WTC11 (cell line): ENCODE measurements at regions not wholly inside any gene's neighbourhood (a gene's known extent, or its start where the extent isn't known, plus 50 kb on each side); places are given as distances from the start of the nearest gene placed in this dataset.

Experiments used
- ATAC-seq: fragments of 200-7000 bp; cut with Tn5 transposase; 2 replicates; pipeline ENCODE4 v1.10.0; 2021; ENCODE audit warnings: mild to moderate bottlenecking, moderate library complexity
- CTCF ChIA-PET: fragments of 300-600 bp; sonication (Branson Sonifier 250); formaldehyde crosslinking; loops from one replicate; lab custom pipeline; 2021; ENCODE audit warnings: antibody characterized with exemption; lab: Charles Lee
- POLR2A ChIA-PET: fragments of 350-600 bp; sonication (Branson Sonifier 250); formaldehyde crosslinking; loops from one replicate; lab custom pipeline; 2021; ENCODE audit warnings: antibody characterized with exemption; lab: Charles Lee
- DNase-seq: peaks from one replicate; pipeline ENCODE4 v3.0.0; 2021; ENCODE audit warnings: low spot score
- H3K27ac Mint-ChIP-seq: 2 replicates; pipeline ENCODE4 v1.8.0; 2021; ENCODE audit warnings: mixed read lengths
- H3K27me3 Mint-ChIP-seq: 2 replicates; pipeline ENCODE4 v1.8.0; 2021; ENCODE audit warnings: low read depth, mild to moderate bottlenecking, moderate library complexity, mixed read lengths
- H3K36me3 Mint-ChIP-seq: 2 replicates; pipeline ENCODE4 v1.8.0; 2021; ENCODE audit warnings: mixed read lengths
- H3K4me1 Mint-ChIP-seq: 2 replicates; pipeline ENCODE4 v1.8.0; 2022; ENCODE audit warnings: mixed read lengths
- H3K4me3 Mint-ChIP-seq: 2 replicates; pipeline ENCODE4 v1.8.0; 2021; ENCODE audit warnings: mild to moderate bottlenecking, moderate library complexity, mixed read lengths
- H3K9me3 Mint-ChIP-seq: 2 replicates; pipeline ENCODE4 v1.8.0; 2021; ENCODE audit warnings: mixed read lengths
- AFF4 ChIP-seq: sonication (generic); formaldehyde crosslinking; IDR thresholded peaks from 2 replicates; pipeline ENCODE4 v1.8.1; 2023; ENCODE audit warnings: mild to moderate bottlenecking, missing genetic modification reagents, borderline replicate concordance
- AR ChIP-seq: fragments of 250-450 bp; sonication (Bioruptor Pico); IDR thresholded peaks from 2 replicates; pipeline ENCODE4 v1.9.0; 2021; ENCODE audit warnings: mild to moderate bottlenecking
- CREB1 ChIP-seq: sonication (generic); formaldehyde crosslinking; IDR thresholded peaks from 2 replicates; pipeline ENCODE4 v1.8.0; 2023; ENCODE audit warnings: mild to moderate bottlenecking, missing genetic modification reagents
- ELF4 ChIP-seq: sonication (generic); formaldehyde crosslinking; IDR thresholded peaks from 2 replicates; pipeline ENCODE4 v1.8.1; 2022; ENCODE audit warnings: low read depth, mild to moderate bottlenecking, moderate library complexity, missing genetic modification reagents
- FOXK1 ChIP-seq: sonication (generic); formaldehyde crosslinking; IDR thresholded peaks from 2 replicates; pipeline ENCODE4 v1.8.0; 2022; ENCODE audit warnings: mild to moderate bottlenecking, moderate library complexity, missing genetic modification reagents
- GABPB1 ChIP-seq: sonication (generic); formaldehyde crosslinking; IDR thresholded peaks from 2 replicates; pipeline ENCODE4 v1.8.1; 2023; ENCODE audit warnings: mild to moderate bottlenecking, missing genetic modification reagents
- HMGA2 ChIP-seq: fragments of 250-450 bp; sonication (Bioruptor Pico); IDR thresholded peaks from 2 replicates; pipeline ENCODE4 v1.4.0; 2021; ENCODE audit warnings: mild to moderate bottlenecking, moderate library complexity
- HMGXB4 ChIP-seq: sonication (generic); formaldehyde crosslinking; IDR thresholded peaks from 2 replicates; pipeline ENCODE4 v1.8.1; 2023; ENCODE audit warnings: mild to moderate bottlenecking, moderate library complexity, missing genetic modification reagents
- JAZF1 ChIP-seq: fragments of 250-450 bp; sonication (Bioruptor Pico); IDR thresholded peaks from 2 replicates; pipeline ENCODE4 v1.9.0; 2021; ENCODE audit warnings: moderate library complexity, mild to moderate bottlenecking, inconsistent platforms
- NFATC4 ChIP-seq: fragments of 250-450 bp; sonication (Bioruptor Pico); IDR thresholded peaks from 2 replicates; pipeline ENCODE4 v1.9.0; 2021; ENCODE audit warnings: mild to moderate bottlenecking
- NR1H2 ChIP-seq: sonication (generic); formaldehyde crosslinking; IDR thresholded peaks from 2 replicates; pipeline ENCODE4 v1.9.0; 2021; ENCODE audit warnings: mild to moderate bottlenecking, moderate library complexity, missing genetic modification reagents
- OVOL2 ChIP-seq: fragments of 250-450 bp; sonication (Bioruptor Pico); IDR thresholded peaks from 2 replicates; pipeline ENCODE4 v1.9.0; 2021; ENCODE audit warnings: mild to moderate bottlenecking, borderline replicate concordance
- ZNF219 ChIP-seq: sonication (generic); formaldehyde crosslinking; IDR thresholded peaks from 2 replicates; pipeline ENCODE4 v1.8.0; 2023; ENCODE audit warnings: missing genetic modification reagents, mild to moderate bottlenecking, borderline replicate concordance
- ZNF232 ChIP-seq: sonication (generic); formaldehyde crosslinking; IDR thresholded peaks from 2 replicates; pipeline ENCODE4 v1.8.0; 2022; ENCODE audit warnings: mild to moderate bottlenecking, missing genetic modification reagents
- ZNF281 ChIP-seq: sonication (generic); formaldehyde crosslinking; IDR thresholded peaks from 2 replicates; pipeline ENCODE4 v1.8.0; 2023; ENCODE audit warnings: mild to moderate bottlenecking, missing genetic modification reagents
- ZNF512 ChIP-seq: sonication (generic); formaldehyde crosslinking; IDR thresholded peaks from 2 replicates; pipeline ENCODE4 v1.8.1; 2022; ENCODE audit warnings: missing genetic modification reagents, borderline replicate concordance
- ZNF532 ChIP-seq: fragments of 250-450 bp; sonication (Bioruptor Pico); IDR thresholded peaks from 2 replicates; pipeline ENCODE4 v1.9.0; 2021; ENCODE audit warnings: mild to moderate bottlenecking, borderline replicate concordance
- ZSCAN18 ChIP-seq: fragments of 250-450 bp; sonication (Bioruptor Pico); IDR thresholded peaks from 2 replicates; pipeline ENCODE4 v2.1.2; 2022; ENCODE audit warnings: mild to moderate bottlenecking, moderate library complexity

- CTCF ChIA-PET, result no interaction called here
Observed at GRCh38 chr5:58393716-58394115, 66.2 kb downstream of the PLK2 start.

More at GRCh38 chr5:58393716-58394115, 66.2 kb downstream of the PLK2 start:
- peaks cover 23% of the 10 kb centered on the region for H3K4me1 Mint-ChIP-seq
- H3K36me3 Mint-ChIP-seq, result no peaks in the 10 kb centered on the region
- H3K9me3 Mint-ChIP-seq, result peaks cover 14% of the 10 kb centered on the region
- TF ChIP-seq FOXK1 (CRISPR knock-in tag) (no peak), JAZF1 (no peak), OVOL2 (no peak), ZNF232 (CRISPR knock-in tag) (no peak), ELF4 (CRISPR knock-in tag) (no peak), ZNF219 (no peak), AR (CRISPR knock-in tag) (no peak), ZNF532 (CRISPR knock-in tag) (no peak), ZNF281 (CRISPR knock-in tag) (no peak), ZNF512 (CRISPR knock-in tag) (no peak), HMGXB4 (CRISPR knock-in tag) (no peak), NR1H2 (CRISPR knock-in tag) (no peak), CREB1 (CRISPR knock-in tag) (no peak), AFF4 (CRISPR knock-in tag) (no peak), HMGA2 (CRISPR knock-in tag) (no peak), NFATC4 (no peak), GABPB1 (CRISPR knock-in tag) (no peak), ZSCAN18 (CRISPR knock-in tag) (no peak)
- DNase-seq (no peak), ATAC-seq (no peak)
- no peak overlapping the region for H3K4me3 Mint-ChIP-seq
- no peaks in the 10 kb centered on the region for H3K27me3 Mint-ChIP-seq
- no peak overlapping the region for H3K27ac Mint-ChIP-seq
- POLR2A ChIA-PET, result no interaction called here
